HCT116 (cell line): ENCODE measurements at regions not wholly inside any gene's neighbourhood (a gene's known extent, or its start where the extent isn't known, plus 50 kb on each side); places are given as distances from the start of the nearest gene placed in this dataset.

Experiments used
- ATAC-seq: fragments of 200-7000 bp; cut with Tn5 transposase; 2 replicates; pipeline ENCODE4 v1.9.1; 2020; ENCODE audit warnings: mild to moderate bottlenecking, moderate library complexity
- BruUV-seq: library from RNA; stranded (reverse); fragments of 400-500 nt; replicated peaks from 2 replicates; lab custom pipeline; 2021; lab: Mats Ljungman, UMichigan
- CTCF ChIA-PET: fragments of 300-600 bp; sonication (Branson Sonifier 250); formaldehyde crosslinking; loops from one replicate; lab custom pipeline; 2021; ENCODE audit warnings: antibody characterized with exemption; lab: Charles Lee
- POLR2A ChIA-PET: fragments of 300-600, 350-600 bp; sonication (Branson Sonifier 250); formaldehyde crosslinking; loops from one replicate; lab custom pipeline; 2021; ENCODE audit warnings: antibody characterized with exemption; lab: Charles Lee
- RAD21 ChIA-PET, 2 experiments: fragments of 300-600 bp; sonication (Branson Sonifier 250); formaldehyde crosslinking; loops; one replicate each; lab custom pipeline; 2023; ENCODE audit warnings: low total read pairs in 2 of 2; ENCODE audit not compliant: uncharacterized antibody in 2 of 2, unreplicated experiment in 2 of 2, low non-redundant PET in 1 of 2; lab: Charles Lee
- DNase-seq: peaks from one replicate; pipeline ENCODE4 v3.0.0-alpha.2; 2010; ENCODE audit warnings: low read depth, low spot score
- H2AFZ ChIP-seq: fragments of 200-600 bp; shearing (Covaris generic), sonication (generic); 2 replicates; pipeline ENCODE4 v1.6.1; 2017; ENCODE audit warnings: low read depth, mixed run types, mixed read lengths, antibody characterized with exemption, low read length; ENCODE audit not compliant: poor library complexity, severe bottlenecking
- H3K27ac ChIP-seq: 2 replicates; pipeline ENCODE4 v1.5.1; 2012; ENCODE audit warnings: low read depth, low read length
- H3K27me3 ChIP-seq: fragments of 200-600 bp; sonication (generic); 2 replicates; pipeline ENCODE4 v1.6.1; 2016; ENCODE audit warnings: mixed run types, low read length, mixed read lengths; ENCODE audit not compliant: insufficient read depth
- H3K36me3 ChIP-seq, 2 experiments: fragments of 200-500 bp in 1 of 2; fragments of 200-600 bp in 1 of 2; sonication (Bioruptor generic) in 1 of 2; sonication (generic) in 1 of 2; 2 replicates each; pipeline versions ENCODE4 v1.5.1 to v1.6.1; 2014 to 2016; ENCODE audit warnings: low read length in 2 of 2, inconsistent platforms in 1 of 2, mixed read lengths in 1 of 2, mixed run types in 1 of 2; ENCODE audit not compliant: insufficient read depth in 2 of 2, control insufficient read depth in 1 of 2
- H3K4me1 ChIP-seq, 2 experiments: fragments of 200-600 bp in 1 of 2; sonication (generic) in 1 of 2; 2 replicates each; pipeline versions ENCODE4 v1.5.1 to v1.6.1; 2012 to 2017; ENCODE audit warnings: low read length in 2 of 2, inconsistent platforms in 1 of 2, mild to moderate bottlenecking in 1 of 2, mixed read lengths in 1 of 2, mixed run types in 1 of 2, moderate library complexity in 1 of 2; ENCODE audit not compliant: insufficient read depth in 2 of 2, control insufficient read depth in 1 of 2
- H3K4me2 ChIP-seq: fragments of 200-600 bp; sonication (generic); 2 replicates; pipeline ENCODE4 v1.6.1; 2017; ENCODE audit warnings: mixed run types, low read length, mixed read lengths
- H3K4me3 ChIP-seq, 2 experiments: fragments of 200-600 bp in 1 of 2; sonication (generic) in 1 of 2; replicated peaks in 1 of 2; 2 replicates each; pipeline ENCODE4 v1.5.1; 2011 to 2016; ENCODE audit warnings: low read length in 2 of 2, control low read depth in 1 of 2, low read depth in 1 of 2, mild to moderate bottlenecking in 1 of 2, mixed read lengths in 1 of 2, mixed run types in 1 of 2
- H3K79me2 ChIP-seq: fragments of 200-600 bp; sonication (generic); 2 replicates; pipeline ENCODE4 v1.6.1; 2017; ENCODE audit warnings: mild to moderate bottlenecking, mixed run types, low read length, moderate library complexity, mixed read lengths; ENCODE audit not compliant: insufficient read depth
- H3K9ac ChIP-seq: fragments of 200-600 bp; sonication (generic); 2 replicates; pipeline ENCODE4 v1.6.1; 2016; ENCODE audit warnings: low read length, mixed read lengths
- H3K9me2 ChIP-seq: fragments of 200-600 bp; sonication (generic), shearing (Covaris generic); 2 replicates; pipeline ENCODE4 v1.6.1; 2017; ENCODE audit warnings: mixed run types, mild to moderate bottlenecking, moderate library complexity; ENCODE audit not compliant: insufficient read depth
- H3K9me3 ChIP-seq, 2 experiments: fragments of 200-500 bp in 1 of 2; fragments of 200-600 bp in 1 of 2; sonication (Bioruptor generic) in 1 of 2; sonication (generic) in 1 of 2; 2 replicates each; pipeline ENCODE4 v1.6.1; 2014 to 2017; ENCODE audit warnings: low read length in 2 of 2, mixed read lengths in 2 of 2, inconsistent platforms in 1 of 2, low read depth in 1 of 2, mild to moderate bottlenecking in 1 of 2, mixed run types in 1 of 2, moderate library complexity in 1 of 2; ENCODE audit not compliant: control insufficient read depth in 1 of 2, insufficient read depth in 1 of 2
- H4K20me1 ChIP-seq: fragments of 200-600 bp; sonication (generic), shearing (Covaris generic); 2 replicates; pipeline ENCODE4 v1.6.1; 2017; ENCODE audit warnings: mixed run types, mild to moderate bottlenecking, moderate library complexity; ENCODE audit not compliant: insufficient read depth
- CBX3 ChIP-seq: IDR thresholded peaks from 2 replicates; pipeline ENCODE4 v1.6.1; 2012; ENCODE audit warnings: low read depth
- CTCF ChIP-seq, 3 experiments: fragments of 200-600 bp in 1 of 3; sonication (generic) in 1 of 3; IDR thresholded peaks in 2 of 3; conservative IDR thresholded peaks in 1 of 3; 2 replicates each; pipeline ENCODE4 v1.5.1; 2012 to 2017; ENCODE audit warnings: low read depth in 2 of 3, low read length in 2 of 3, antibody characterized with exemption in 1 of 3, borderline replicate concordance in 1 of 3, control low read depth in 1 of 3, mild to moderate bottlenecking in 1 of 3, mixed read lengths in 1 of 3, mixed run types in 1 of 3, moderate library complexity in 1 of 3; ENCODE audit not compliant: insufficient read depth in 1 of 3
- EGR1 ChIP-seq: IDR thresholded peaks from 2 replicates; pipeline ENCODE4 v1.6.1; 2012; ENCODE audit warnings: low read depth
- ELF1 ChIP-seq: IDR thresholded peaks from 2 replicates; pipeline ENCODE4 v1.6.1; 2012; ENCODE audit warnings: low read depth, borderline replicate concordance
- EZH2phosphoT487 ChIP-seq: fragments of 200-600 bp; IDR thresholded peaks from 2 replicates; pipeline ENCODE4 v1.6.1; 2018; ENCODE audit warnings: antibody characterized with exemption, borderline replicate concordance
- FOSL1 ChIP-seq: IDR thresholded peaks from 2 replicates; pipeline ENCODE4 v1.6.1; 2012; ENCODE audit warnings: low read depth
- POLR2A ChIP-seq: IDR thresholded peaks from 2 replicates; pipeline ENCODE4 v1.7.0; 2011; ENCODE audit warnings: borderline replicate concordance; ENCODE audit not compliant: insufficient read depth, insufficient read length; ENCODE audit errors: extremely low read depth
- POLR2AphosphoS5 ChIP-seq: IDR thresholded peaks from 2 replicates; pipeline ENCODE4 v1.6.1; 2011; ENCODE audit warnings: mild to moderate bottlenecking, low read depth, low read length, moderate library complexity
- REST ChIP-seq: IDR thresholded peaks from 2 replicates; pipeline ENCODE4 v1.6.1; 2012; ENCODE audit warnings: low read depth
- SIN3A ChIP-seq: IDR thresholded peaks from 2 replicates; pipeline ENCODE4 v1.6.1; 2012; ENCODE audit warnings: low read depth
- SP1 ChIP-seq: IDR thresholded peaks from 2 replicates; pipeline ENCODE4 v1.6.1; 2012; ENCODE audit warnings: low read depth
- SRF ChIP-seq: IDR thresholded peaks from 2 replicates; pipeline ENCODE4 v1.6.1; 2012; ENCODE audit warnings: low read depth
- ZBTB33 ChIP-seq: IDR thresholded peaks from 2 replicates; pipeline ENCODE4 v1.6.1; 2011; ENCODE audit warnings: mild to moderate bottlenecking, low read length, moderate library complexity; ENCODE audit not compliant: insufficient replicate concordance; ENCODE audit errors: extremely low read depth
- ZFX ChIP-seq: fragments of 450-650 bp; IDR thresholded peaks from 2 replicates; pipeline ENCODE4 v1.6.1; 2017
- intact Hi-C: fragments of 100-400 bp; cut with micrococcal nuclease; formaldehyde crosslinking; loops from 2 replicates; pipeline ENCODE4 v1.10.0; 2022

- Histone ChIP-seq H3K4me3 (no peak overlapping the region), H3K9me2 (no peaks in the 10 kb centered on the region), H3K27ac (no peak overlapping the region), H4K20me1 (no peaks in the 10 kb centered on the region), H3K36me3 (no peaks in the 10 kb centered on the region), H3K79me2 (no peaks in the 10 kb centered on the region), H3K9ac (no peak overlapping the region), H3K9me3 (no peaks in the 10 kb centered on the region), H2AFZ (no peak overlapping the region), H3K27me3 (no peaks in the 10 kb centered on the region), H3K4me2 (no peak overlapping the region), H3K4me1 (peaks cover 0 to 22% of the 10 kb centered on the region in 2 experiments; a peak in 2 of 4 replicates)
- no peak for ATAC-seq
- no TSS peak for BruUV-seq
- no peak for TF ChIP-seq REST
- TF ChIP-seq SIN3A: no peak
- no peak for TF ChIP-seq EZH2phosphoT487
- no peak for TF ChIP-seq FOSL1
- TF ChIP-seq CTCF (IDR thresholded peaks at IDR 0.05 in 2 of 3, conservative IDR thresholded peaks at IDR 0.05 in 1 of 3; ENCODE audit: borderline replicate concordance in 1 of 3, insufficient read depth in 1 of 3, low read depth in 2 of 3, low read length in 2 of 3): no peak
- no peak for TF ChIP-seq POLR2AphosphoS5
- TF ChIP-seq ELF1: no peak
- no peak for TF ChIP-seq EGR1
- TF ChIP-seq SP1: no peak
- no peak for TF ChIP-seq POLR2A
- TF ChIP-seq CBX3: no peak
- no peak for TF ChIP-seq ZFX
- TF ChIP-seq ZBTB33: no peak
- no peak for TF ChIP-seq SRF
- ChIA-PET RAD21 (no interaction called here), CTCF (no interaction called here), POLR2A (no interaction called here)
- DNase-seq: no peak
- intact Hi-C loops: loop anchor here (10.0 kb wide), 1 partner anchor 658 kb away; no protein-coding TSS in a partner anchor
Observed at GRCh38 chr3:99126316-99126715, 224.8 kb upstream of the DCBLD2 start.
